ENCODE measurements at regions not wholly inside any gene's neighbourhood (a gene's known extent, or its start where the extent isn't known, plus 50 kb on each side); places are given as distances from the start of the nearest gene placed in this dataset.

DNA sequence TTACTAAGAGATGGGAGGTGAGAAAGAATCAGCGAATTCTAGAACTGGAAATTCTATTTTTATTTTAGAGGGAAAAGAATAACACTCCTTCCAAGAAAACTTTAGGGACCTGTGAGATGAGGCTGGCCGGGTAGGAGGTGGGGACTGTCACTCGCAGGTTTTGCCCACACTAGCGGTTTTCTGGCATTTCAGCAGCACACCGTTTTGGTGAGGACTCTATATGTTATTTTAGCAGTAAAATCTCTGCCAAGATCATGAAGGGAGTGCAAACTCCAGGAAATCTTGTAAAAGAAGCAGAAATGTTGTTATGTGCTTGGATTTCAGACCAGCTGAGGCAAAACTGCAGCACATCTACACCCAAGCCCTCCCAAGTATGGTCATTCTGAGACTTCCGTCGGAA, 470.6 kb downstream of the PSAT1 start:
- H3K27me3 ChIP-seq (ENCODE audit: control insufficient read depth in 2 of 2, insufficient read depth in 2 of 2, low read length in 2 of 2) = no peaks in the 10 kb centered on the region
- no peak overlapping the region for H2AFZ ChIP-seq (ENCODE audit: low read depth, low read length)
- POLR2A ChIA-PET = no interaction called here
- no peak for FAIRE-seq
- no peaks in the 10 kb centered on the region for H3K36me3 ChIP-seq (ENCODE audit: control insufficient read depth in 2 of 2, extremely low read depth in 1 of 2, insufficient read depth in 2 of 2, low read length in 2 of 2)
- H3K9me3 ChIP-seq (replicated peaks; ENCODE audit: control insufficient read depth, insufficient read depth, low read length) = no peaks in the 10 kb centered on the region
- no peaks in the 10 kb centered on the region for H3K4me1 ChIP-seq (ENCODE audit: control insufficient read depth, extremely low read depth, insufficient read depth, low read length)
- dilution Hi-C loops (cut with MboI; ENCODE audit: extremely low pct_ligation_motif_present, low sequenced_read_pairs) = no loop called here
- CTCF ChIA-PET = no interaction called here
- no peak overlapping the region for H3K4me2 ChIP-seq (ENCODE audit: insufficient read depth, low read length)
- no peak overlapping the region for H3K4me3 ChIP-seq (replicated peaks in 1 of 3; ENCODE audit: insufficient read depth in 1 of 3, low read depth in 1 of 3, low read length in 3 of 3)
- no peak for DNase-seq (ENCODE audit: low read depth, low spot score)
- no peak for TF ChIP-seq FOS (IDR thresholded peaks at IDR 0.05; ENCODE audit: borderline replicate concordance, insufficient read depth, low read length)
- H3K9me1 ChIP-seq (replicated peaks; ENCODE audit: control insufficient read depth, extremely low read depth, insufficient read depth, low read length) = no peaks in the 10 kb centered on the region
- no peaks in the 10 kb centered on the region for H4K20me1 ChIP-seq (replicated peaks; ENCODE audit: control insufficient read depth, extremely low read depth, insufficient read depth, low read length)
- intact Hi-C loops (cut with micrococcal nuclease) = no loop called here
- H3K27ac ChIP-seq (ENCODE audit: insufficient read depth, low read depth, low read length) = no peak overlapping the region
- H3K79me2 ChIP-seq (ENCODE audit: control insufficient read depth, insufficient read depth, low read length) = no peaks in the 10 kb centered on the region
- H3K9ac ChIP-seq (replicated peaks; ENCODE audit: extremely low read depth, insufficient read depth, low read length) = no peak overlapping the region
- BruUV-seq (replicated peaks) = no TSS peak

DNA sequence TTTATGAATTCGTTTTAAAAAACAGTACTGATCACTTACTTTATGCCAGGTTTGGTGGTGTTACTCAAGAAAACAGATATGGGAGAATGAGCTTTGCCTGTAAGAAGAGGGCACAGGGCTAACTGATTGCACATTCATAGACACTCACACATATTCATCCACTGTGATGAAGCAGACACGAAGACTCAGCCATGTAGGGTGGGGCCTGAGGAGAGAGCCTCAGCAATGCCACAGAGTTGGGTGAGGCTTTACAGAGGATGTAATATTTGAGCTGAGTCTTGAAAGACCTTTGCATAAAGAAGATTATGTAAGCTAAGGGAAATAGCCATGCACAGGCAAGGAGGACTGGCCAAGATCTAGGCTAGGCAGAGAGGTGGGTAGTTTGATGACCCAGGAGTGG, 472.8 kb downstream of the PSAT1 start:
- Histone ChIP-seq H3K79me2 (ENCODE audit: control insufficient read depth, insufficient read depth, low read length) (no peaks in the 10 kb centered on the region), H3K27me3 (ENCODE audit: control insufficient read depth in 2 of 2, insufficient read depth in 2 of 2, low read length in 2 of 2) (no peaks in the 10 kb centered on the region), H3K9ac (replicated peaks; ENCODE audit: extremely low read depth, insufficient read depth, low read length) (no peak overlapping the region), H3K36me3 (ENCODE audit: control insufficient read depth in 2 of 2, extremely low read depth in 1 of 2, insufficient read depth in 2 of 2, low read length in 2 of 2) (no peaks in the 10 kb centered on the region), H3K9me3 (replicated peaks; ENCODE audit: control insufficient read depth, insufficient read depth, low read length) (no peaks in the 10 kb centered on the region), H3K4me1 (ENCODE audit: control insufficient read depth, extremely low read depth, insufficient read depth, low read length) (no peaks in the 10 kb centered on the region), H2AFZ (ENCODE audit: low read depth, low read length) (no peak overlapping the region), H3K9me1 (replicated peaks; ENCODE audit: control insufficient read depth, extremely low read depth, insufficient read depth, low read length) (no peaks in the 10 kb centered on the region), H3K4me2 (ENCODE audit: insufficient read depth, low read length) (no peak overlapping the region), H3K27ac (ENCODE audit: insufficient read depth, low read depth, low read length) (no peak overlapping the region), H4K20me1 (replicated peaks; ENCODE audit: control insufficient read depth, extremely low read depth, insufficient read depth, low read length) (no peaks in the 10 kb centered on the region), H3K4me3 (replicated peaks in 1 of 3; ENCODE audit: insufficient read depth in 1 of 3, low read depth in 1 of 3, low read length in 3 of 3) (no peak overlapping the region)
- DNase-seq (ENCODE audit: low read depth, low spot score) = no peak
- CTCF ChIA-PET = interaction anchor here (1.3 kb wide), 1 partner anchor 8 kb away, joined by 3 read pairs; no protein-coding TSS in a partner anchor
- FAIRE-seq = no peak
- intact Hi-C loops (cut with micrococcal nuclease) = no loop called here
- dilution Hi-C loops (cut with MboI; ENCODE audit: extremely low pct_ligation_motif_present, low sequenced_read_pairs) = no loop called here
- no TSS peak for BruUV-seq (replicated peaks)
- POLR2A ChIA-PET = no interaction called here
- TF ChIP-seq POLR2A (IDR thresholded peaks at IDR 0.05; ENCODE audit: low read depth, low read length) (no peak), FOS (IDR thresholded peaks at IDR 0.05; ENCODE audit: borderline replicate concordance, insufficient read depth, low read length) (no peak), JUN (IDR thresholded peaks at IDR 0.05; ENCODE audit: borderline replicate concordance, insufficient read depth, insufficient read length, low read depth) (no peak), EZH2 (IDR thresholded peaks at IDR 0.05; ENCODE audit: borderline replicate concordance, low read depth, low read length, severe bottlenecking) (no peak)
- TF ChIP-seq, protein P1, sequence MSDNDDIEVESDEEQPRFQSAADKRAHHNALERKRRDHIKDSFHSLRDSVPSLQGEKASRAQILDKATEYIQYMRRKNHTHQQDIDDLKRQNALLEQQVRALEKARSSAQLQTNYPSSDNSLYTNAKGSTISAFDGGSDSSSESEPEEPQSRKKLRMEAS (IDR thresholded peaks at IDR 0.05; ENCODE audit: insufficient read depth, insufficient read length) = no peak
